ENCODE measurements at regions not wholly inside any gene's neighbourhood (a gene's known extent, or its start where the extent isn't known, plus 50 kb on each side); places are given as distances from the start of the nearest gene placed in this dataset.

DNA sequence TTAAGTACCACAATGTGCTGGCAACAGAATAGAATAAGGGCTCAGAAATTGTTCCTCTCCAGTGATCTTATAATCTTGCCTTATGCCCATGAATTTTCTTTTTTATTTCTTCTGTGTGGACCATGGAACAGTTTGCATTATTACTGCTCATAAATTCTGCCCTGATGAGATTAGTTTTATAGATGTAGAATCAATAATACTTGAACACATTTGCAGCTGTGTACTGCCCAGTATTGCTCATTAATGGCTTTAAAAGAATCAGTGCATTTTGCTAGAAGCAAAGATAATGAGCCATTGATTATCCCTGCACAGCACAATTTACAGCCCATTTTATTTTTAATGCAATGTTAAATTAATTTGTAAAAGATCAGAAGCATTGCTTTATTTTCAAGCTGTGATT lies 172.3 kb upstream of the STXBP6 start:
- no peak overlapping the region for H3K27ac ChIP-seq
- no peak for DNase-seq (ENCODE audit: low read depth, low spot score)

DNA sequence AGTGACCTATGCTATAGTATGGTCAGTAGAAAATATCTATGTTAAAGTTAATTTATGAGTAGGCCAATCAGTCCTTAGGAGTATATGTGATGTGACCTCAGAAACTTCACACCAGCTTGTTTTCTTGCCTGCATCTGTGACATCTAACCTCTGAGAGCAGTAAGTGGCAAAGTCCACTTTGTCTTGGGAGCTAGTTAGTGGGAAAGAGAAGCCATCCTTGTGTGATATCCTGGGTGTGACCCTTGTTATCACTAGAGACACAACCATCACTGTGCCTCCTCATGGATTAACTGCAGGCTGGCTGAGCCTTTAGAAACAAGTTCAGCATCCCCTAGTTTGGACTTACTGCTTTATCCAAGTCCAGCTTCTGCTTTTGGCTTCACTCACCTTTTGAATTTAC lies 170.6 kb upstream of the STXBP6 start:
- no peak for DNase-seq (ENCODE audit: low read depth, low spot score)

DNA sequence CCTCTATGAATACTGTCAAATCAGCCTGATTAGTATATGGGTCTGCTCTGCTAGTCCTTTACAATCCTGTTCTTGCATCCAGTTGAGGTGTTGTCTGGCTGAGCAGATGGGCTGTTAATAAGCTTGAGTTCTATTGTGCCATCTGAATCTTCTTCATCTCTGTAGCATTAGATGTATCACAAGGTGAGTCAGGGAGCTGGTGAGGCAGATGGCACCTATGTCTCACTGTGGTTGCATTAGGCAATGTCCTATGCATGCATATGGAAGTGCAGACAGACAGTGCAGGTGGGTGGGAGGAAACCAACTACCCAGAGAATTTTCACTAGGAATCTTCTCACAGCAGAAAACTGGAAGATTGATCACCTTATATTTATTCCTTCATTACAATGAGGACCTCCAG lies 165.7 kb upstream of the STXBP6 start:
- no peak overlapping the region for H3K27ac ChIP-seq
- peak; percentile 36 for DNase-seq (ENCODE audit: low read depth, low spot score)

More for the DNA sequence above, 170.6 kb upstream of the STXBP6 start:
- H3K27ac ChIP-seq, result no peak overlapping the region

DNA sequence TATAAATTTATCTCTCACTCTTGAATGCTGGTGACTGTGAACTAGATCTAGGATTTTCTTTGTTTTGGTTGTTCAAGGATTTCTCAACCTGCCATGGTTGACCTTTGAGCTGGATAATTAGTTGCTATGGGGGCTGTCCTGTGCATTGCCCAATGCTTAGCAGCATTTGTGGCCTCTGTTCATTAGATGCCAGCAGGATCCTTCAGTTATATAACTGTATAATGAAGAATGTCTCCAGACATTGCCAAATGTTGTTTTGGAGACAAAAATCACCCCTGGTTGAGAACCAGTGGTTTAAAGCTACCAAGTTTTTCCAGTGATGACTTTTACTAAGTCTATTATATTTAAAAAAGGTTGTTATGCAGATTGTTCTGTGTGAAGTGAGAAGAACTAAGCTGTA lies 147.9 kb upstream of the STXBP6 start:
- no peak overlapping the region for H3K27ac ChIP-seq
- no peak for DNase-seq (ENCODE audit: low read depth, low spot score)

DNA sequence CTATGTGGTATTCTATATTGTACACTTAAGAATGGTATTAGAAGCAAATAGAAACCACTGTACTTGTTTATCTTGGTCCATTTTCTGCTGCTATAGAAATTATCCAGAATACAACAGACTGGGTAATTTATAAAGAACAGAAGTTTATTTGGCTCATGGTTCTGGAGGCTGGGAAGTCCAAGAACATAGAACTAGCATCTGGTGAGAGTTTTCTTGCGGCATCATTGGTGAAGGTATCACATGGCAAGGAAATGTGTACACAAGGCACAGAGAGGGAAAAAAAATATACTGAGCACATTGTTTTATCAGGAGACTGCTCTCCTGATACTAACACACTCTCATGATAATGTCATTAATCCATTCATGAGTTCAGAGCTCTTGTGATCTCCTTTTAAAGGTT lies 130.3 kb upstream of the STXBP6 start:
- H3K27ac ChIP-seq, result no peak overlapping the region
- DNase-seq (ENCODE audit: low read depth, low spot score), result no peak

DNA sequence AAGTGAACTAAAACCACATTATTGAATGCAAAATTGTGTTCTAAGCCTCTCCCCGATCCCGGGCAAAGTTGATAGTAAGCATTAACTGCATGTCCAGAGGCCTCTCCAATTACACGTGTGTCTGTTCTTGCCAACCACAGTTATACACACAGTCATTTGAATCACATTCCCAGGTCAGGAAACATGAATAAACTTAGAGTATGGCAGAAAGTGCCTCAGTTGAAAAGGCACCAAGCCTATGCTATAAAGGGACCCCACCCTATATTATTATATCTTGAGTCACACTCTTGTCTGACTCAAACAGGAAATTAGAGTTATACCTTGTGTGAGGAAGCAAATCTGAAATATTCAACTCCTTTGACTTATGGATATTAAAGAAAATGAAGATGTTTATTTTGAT lies 128.3 kb upstream of the STXBP6 start:
- H3K27ac ChIP-seq, result peak overlapping the region; percentile 58
- peak; percentile 69 for DNase-seq (ENCODE audit: low read depth, low spot score)

DNA sequence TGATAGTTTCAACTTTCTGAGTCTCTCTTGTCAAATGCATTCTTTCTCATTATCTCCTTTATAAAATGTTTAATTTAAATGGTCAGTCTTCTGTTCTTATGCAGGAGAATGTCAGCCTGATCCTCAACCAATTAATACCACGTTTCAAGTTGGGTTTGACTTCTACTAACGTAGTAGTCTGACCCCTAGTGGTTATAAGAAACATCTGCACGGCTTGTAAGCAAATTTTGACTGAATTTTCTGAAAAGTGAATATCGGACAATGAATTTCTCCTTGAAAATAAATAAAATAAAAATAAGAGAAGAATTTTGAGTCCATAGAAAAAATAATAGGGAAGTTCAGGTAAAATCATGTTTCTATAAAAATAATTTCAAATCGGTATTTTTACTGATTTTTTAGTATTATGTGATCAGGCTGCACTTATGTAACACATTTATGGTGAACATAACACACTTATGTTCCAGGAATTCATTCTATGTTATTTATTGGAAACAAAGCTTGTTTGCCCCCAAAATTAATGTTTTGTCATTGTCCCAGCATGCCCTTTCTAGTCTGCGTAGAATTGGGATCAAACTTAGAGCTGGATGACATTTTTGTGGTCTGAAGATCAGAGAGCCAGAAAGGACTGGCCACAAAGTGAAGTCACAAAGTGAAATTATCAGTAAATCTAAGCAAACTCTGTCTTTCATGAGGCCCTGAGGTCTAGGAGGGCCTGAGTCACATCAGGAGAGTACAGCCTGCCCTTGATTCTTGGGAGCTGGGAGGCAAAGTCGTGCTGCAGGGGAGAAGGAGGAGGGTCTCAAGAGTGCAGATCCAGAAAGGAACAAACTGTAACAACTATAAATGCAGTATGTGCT lies 101.2 kb upstream of the STXBP6 start:
- peak; percentile 16 for DNase-seq (ENCODE audit: low read depth, low spot score)

DNA sequence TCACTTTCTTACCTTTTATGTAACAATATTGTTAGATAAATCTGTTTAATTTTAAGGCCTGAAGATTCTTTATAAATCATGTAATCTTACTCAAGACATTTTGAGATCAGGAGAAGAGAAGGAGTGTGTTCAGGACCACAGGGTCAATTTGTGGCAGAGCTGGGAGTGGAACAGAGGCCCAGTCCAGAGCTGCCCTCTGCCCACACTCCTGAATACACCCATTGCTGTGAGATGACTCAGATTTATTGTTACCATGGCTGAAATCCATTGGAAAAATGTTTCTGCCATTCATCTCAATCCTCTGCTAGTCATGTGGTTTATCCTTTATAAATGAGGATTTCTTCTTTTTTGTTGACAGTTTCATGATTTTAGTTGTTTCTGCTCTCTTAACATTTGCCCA lies 100.5 kb upstream of the STXBP6 start:
- no peak for DNase-seq (ENCODE audit: low read depth, low spot score)
- no peak overlapping the region for H3K27ac ChIP-seq

More for the DNA sequence above, 101.2 kb upstream of the STXBP6 start:
- H3K27ac ChIP-seq, result no peak overlapping the region

DNA sequence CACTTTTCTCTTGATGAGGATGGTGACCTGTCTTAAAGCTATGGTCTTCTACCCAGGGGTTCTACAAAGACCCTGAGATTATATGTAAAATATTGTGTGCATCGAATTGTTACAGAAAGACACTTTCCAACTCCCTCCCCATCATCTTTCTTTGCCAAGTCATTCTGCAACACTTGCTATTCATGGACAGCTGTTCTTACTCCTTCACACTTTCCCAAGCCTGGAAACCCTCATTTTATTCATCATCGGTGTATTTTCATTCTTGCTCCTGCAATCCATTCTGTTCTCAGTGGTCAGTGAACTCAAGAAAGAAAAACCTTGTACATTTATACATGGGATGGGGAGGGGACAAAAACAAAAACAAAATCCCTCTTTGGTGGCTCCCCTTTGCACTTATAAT lies 90.5 kb upstream of the STXBP6 start:
- no peak for DNase-seq (ENCODE audit: low read depth, low spot score)
- no peak overlapping the region for H3K27ac ChIP-seq

DNA sequence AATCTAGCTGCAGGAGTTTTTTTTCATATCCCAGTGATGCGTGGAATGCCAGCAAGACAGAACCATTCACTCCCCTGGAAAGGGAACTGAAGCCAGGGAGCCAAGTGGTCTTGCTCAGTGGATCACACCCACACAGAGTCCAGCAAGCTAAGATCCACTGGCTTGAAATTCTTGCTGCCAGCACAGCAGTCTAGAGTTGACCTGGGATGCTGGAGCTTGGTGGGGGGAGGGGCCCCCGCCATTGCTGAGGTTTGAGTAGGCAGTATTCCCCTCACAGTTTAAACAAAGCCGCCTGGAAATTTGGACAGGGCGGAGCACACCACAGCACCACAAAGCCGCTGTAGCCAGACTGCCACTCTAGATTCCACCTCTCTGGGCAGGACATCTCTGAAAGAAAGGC lies 86.9 kb upstream of the STXBP6 start:
- no peak for DNase-seq (ENCODE audit: low read depth, low spot score)
- no peak overlapping the region for H3K27ac ChIP-seq

DNA sequence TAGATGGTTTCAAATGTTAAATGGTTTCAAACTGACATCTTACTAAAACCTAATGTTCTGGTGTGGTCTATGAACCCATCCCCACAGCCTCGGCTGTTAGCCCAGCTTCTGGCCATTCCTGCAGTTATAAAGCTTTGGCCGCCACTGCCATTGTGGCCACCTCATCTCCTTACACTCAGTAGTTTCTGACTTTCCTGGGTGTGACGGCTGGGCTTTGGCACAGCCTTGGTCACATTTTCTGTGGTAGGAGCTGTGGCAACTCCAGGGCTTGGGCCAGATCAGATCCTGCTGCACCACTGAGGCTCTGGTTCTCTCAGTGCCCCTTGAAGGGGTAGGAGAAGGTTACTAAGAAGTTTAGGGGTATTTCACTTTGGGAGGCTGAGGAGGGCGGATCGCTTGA lies 84.2 kb upstream of the STXBP6 start:
- H3K27ac ChIP-seq, result no peak overlapping the region
- DNase-seq (ENCODE audit: low read depth, low spot score), result no peak

DNA sequence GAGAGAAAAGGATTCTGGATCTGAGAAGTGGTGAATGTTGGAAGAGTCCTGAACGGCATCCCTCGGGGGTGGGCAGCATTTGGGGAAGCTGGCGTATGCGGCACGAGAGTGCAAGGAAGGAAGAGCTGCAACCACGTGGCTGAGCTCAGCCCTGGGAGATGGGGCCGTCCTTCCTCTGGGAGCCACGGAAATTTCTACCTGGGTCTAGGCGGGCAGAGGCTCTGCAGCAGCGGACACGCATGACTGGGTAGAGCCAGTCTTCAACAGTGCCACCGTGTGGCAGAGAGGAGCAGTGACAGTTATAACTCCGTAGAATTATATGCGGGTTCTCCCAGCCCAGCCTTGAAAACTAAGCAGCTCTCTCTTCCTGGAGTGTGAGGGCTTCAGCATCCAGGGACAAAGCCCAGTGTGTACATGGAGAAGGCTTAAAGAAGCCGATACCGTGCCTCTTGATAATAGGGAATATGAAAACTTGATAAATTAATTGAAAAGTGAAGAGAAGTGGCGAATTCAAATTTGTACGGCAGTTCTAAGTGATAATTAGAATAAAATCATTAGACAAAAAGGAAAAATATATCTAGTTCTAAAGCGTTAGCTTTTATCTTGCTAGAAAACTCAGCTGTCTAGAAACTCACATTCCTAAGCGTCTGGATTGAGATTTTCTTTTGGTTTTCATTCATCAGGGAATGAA lies 82.9 kb upstream of the STXBP6 start:
- no peak overlapping the region for H3K27ac ChIP-seq
- DNase-seq (ENCODE audit: low read depth, low spot score), result no peak

DNA sequence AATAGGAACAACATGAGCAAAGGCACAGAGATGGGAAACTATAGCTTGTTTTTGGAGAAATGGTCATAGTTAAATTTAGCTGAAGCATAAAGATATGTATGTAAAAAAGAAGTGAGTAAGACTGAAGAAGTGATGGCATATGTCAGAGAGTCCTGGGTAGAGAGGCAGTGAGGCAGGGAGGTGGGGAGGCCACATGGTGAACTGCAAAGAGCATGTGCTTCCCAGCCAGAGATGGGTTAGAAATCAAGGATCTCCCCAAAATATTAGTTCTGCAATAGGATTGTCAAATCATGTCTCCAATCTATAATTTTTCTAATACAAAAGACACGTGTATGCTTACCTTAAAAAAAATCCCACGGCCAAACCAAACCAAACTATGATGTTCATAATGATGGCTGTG lies 82.1 kb upstream of the STXBP6 start:
- DNase-seq (ENCODE audit: low read depth, low spot score), result no peak
- no peak overlapping the region for H3K27ac ChIP-seq

DNA sequence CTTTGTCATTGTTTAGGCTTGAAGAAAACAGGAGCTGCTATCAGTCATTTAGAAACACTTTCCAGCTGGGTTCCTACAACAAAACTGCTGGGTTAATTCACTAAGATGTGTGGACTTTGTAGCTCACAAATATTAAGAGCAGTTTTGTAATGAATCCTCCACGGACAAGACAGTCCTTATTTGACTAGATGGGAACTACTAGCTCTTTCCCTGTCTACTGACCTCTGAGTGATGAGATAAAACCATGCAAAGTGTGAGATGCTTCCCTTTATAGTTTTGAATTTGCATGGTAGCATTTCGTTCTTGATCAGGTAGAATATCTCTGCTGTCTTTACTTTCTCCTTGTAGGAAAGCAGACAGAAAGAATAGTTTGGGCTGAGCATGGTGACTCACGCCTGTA lies 72.9 kb upstream of the STXBP6 start:
- DNase-seq (ENCODE audit: low read depth, low spot score), result no peak
- H3K27ac ChIP-seq, result no peak overlapping the region

DNA sequence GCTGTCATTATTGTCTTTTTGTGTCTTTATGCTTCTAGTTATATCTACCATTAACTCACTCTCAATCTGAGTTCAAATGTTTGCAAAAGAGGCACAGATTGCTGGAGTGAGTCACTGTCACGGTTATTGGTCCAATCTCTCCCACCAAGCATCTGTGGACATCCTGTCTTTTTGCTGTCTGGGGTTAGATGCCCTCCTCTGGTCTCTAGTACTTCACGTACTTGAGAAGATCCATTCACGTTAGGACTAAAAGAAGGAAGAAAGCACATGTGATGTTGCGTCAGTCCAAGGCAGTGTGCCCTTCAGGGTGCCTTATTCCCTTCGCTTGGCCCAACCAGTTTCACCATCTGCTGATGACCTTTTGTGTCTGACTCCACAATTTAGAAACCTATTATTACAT lies 72.3 kb upstream of the STXBP6 start:
- no peak for DNase-seq (ENCODE audit: low read depth, low spot score)
- no peak overlapping the region for H3K27ac ChIP-seq

DNA sequence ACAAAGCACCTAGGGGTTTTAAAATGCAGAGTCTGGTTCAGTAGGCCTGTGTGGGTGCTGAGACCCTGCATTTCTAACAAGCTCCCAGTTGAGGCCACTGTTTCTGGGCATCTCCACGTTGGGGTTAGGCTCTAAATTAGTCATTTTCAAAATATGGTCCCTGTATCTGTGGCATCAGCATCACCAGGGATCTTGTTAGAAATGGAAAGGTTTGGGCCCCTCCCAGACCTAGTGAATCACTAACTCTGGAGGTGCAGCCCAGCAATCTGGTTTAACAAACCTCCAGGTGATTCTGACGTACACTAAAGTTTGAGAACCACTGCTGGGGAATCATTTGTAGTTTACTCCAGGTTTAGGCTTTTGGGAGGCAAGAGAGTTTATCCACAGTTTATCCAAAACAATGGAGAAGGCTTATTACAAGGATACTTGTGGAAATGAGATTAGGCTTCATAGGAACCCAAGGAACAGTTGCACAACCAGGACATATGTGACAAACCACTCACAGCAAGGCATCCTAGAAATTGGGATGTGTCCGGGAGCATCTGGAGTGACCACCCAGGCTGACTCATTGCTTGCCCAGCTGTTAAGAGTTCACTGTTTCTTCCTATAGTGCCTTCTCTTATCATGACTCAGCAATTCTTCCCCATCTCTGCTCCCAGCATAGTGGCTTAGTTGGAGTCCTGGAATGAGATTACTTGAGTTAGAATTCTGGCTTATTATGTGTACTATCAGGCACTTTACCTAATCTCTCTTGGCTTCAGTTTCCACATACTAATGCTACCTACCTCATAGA lies 71.6 kb upstream of the STXBP6 start:
- H3K27ac ChIP-seq, result no peak overlapping the region
- DNase-seq (ENCODE audit: low read depth, low spot score), result no peak

DNA sequence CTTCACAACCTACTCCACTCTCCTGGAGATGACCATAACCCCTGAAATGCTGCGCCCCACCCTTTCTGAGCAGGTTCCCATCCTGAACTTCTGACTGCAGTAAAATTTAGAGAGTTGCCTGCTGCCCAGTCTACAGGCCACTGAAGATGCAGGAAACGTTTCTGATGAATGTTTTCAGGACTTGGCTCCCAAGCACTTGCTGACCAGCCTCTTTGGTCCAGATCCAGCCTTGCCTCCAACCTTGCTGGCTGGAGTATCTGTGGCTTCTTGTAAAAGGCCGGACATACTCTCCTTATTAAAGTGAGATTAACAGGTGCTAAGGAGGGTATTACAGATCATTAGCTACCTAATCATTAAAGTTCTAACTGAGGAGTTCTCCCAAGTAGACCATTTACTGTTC lies 70.3 kb upstream of the STXBP6 start:
- DNase-seq (ENCODE audit: low read depth, low spot score), result no peak
- no peak overlapping the region for H3K27ac ChIP-seq

DNA sequence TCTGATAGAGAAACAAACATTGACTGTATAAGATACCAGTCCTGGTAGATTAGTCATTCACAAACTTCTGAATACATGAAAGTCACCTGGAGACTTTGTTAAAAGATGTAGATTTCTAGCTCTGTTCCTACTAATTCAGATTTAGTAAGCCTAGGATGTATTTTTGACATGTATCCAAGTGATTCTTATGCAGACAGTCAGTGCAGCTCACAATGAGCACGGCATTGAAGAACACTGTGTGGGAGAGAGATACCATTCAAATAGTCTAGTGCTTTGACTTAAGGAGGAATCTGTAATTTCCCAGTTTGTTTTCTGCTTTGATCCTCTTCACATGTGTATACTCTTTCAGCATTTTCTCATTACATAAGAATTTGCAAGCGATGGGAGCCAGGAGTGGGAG lies 68.7 kb upstream of the STXBP6 start:
- DNase-seq (ENCODE audit: low read depth, low spot score), result no peak
- no peak overlapping the region for H3K27ac ChIP-seq

DNA sequence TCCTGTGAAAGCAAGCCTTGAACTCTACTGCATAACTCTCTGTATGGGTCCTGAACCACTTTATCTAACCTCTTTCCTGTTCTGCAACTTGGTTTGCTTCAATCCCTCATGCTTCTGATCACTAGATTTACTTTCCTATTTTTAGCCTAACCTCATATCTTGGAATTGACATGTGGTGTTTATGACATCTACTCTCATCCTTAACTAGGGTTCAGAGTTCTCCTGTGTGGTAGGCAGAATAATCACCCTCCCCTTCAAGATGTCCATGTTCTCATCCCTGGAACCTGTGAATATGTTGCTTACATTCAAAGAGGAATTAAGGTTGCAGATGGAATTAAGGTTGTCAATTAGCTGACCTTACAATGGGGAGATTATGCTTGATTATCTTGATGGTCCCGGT lies 67.4 kb upstream of the STXBP6 start:
- H3K27ac ChIP-seq, result no peak overlapping the region
- no peak for DNase-seq (ENCODE audit: low read depth, low spot score)

DNA sequence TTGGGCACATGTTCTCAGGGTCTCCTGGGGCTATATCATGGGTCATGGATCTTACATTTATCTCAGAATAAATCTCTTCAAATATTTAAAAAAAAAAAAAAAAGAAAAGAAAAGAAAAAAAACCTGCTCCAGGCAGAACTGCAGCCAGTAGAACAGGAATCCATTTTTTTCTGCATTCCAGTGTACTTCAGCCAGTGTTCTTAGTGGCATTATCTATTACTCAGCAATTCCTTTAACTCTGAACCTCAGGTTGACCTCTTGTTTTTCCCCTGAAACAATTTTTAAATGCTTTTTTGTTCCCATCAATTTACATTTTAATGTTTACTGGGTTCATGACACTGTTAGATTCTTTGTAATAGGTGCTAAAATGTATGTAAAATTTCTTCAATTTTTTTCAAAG lies 66.7 kb upstream of the STXBP6 start:
- no peak overlapping the region for H3K27ac ChIP-seq
- no peak for DNase-seq (ENCODE audit: low read depth, low spot score)

DNA sequence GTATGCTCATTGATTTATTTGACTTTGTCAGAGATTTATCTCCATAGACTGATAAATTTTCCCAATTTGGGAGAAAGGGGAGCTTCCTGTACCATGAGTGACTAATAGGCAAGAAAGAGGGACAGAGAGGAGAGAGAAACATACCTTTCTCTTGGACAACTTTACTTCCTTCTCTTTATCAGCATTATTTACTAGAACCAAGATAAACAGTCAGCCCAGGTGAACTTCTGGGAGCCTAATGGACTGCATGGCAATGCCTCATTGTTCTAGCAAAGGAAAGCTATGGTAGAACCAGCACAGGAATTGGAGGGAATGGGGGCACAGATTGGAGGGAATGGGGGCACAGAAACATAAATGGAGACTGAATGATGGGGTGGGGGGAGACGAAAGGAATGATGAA lies 63.4 kb upstream of the STXBP6 start:
- DNase-seq (ENCODE audit: low read depth, low spot score), result no peak
- H3K27ac ChIP-seq, result no peak overlapping the region
